HS-5 (cell line): ENCODE measurements at regions not wholly inside any gene's neighbourhood (a gene's known extent, or its start where the extent isn't known, plus 50 kb on each side); places are given as distances from the start of the nearest gene placed in this dataset.
A peak's percentile ranks its signal among the peaks of the same experiment; 100 is the strongest.

ENCODE experiments used
- DNase-seq: peaks from one replicate; pipeline ENCODE4 v3.0.0-alpha.2; 2012; ENCODE audit warnings: low read depth

GRCh38 chr14:62283837-62284236 lies 521.6 kb downstream of the SNAPC1 start:
- DNase-seq = no peak

DNA sequence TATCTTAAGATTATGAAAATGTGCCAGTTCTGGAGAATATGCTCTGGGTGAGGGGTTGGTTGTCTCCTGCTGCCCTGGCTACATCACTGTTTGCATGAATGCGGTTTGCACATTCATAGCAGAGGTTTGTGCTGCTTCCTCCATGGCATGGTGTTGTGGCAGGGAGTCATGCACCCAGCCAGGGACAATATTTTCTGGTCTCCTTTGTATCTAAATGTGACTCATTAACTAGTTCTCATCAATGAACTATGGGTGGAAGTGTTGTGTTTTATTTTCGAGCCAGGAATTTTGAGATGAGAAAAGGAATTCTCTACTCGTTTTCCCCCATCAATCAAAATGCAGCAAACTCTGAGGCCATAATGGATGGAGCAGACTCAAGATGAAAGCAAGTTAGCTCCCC lies 527.3 kb downstream of the SNAPC1 start:
- DNase-seq = peak; percentile 4

- DNase-seq = no peak
Measured at GRCh38 chr14:62301080-62301479, 538.9 kb downstream of the SNAPC1 start.

- DNase-seq = no peak
Measured at GRCh38 chr14:62301911-62302310, 539.7 kb downstream of the SNAPC1 start.

DNA sequence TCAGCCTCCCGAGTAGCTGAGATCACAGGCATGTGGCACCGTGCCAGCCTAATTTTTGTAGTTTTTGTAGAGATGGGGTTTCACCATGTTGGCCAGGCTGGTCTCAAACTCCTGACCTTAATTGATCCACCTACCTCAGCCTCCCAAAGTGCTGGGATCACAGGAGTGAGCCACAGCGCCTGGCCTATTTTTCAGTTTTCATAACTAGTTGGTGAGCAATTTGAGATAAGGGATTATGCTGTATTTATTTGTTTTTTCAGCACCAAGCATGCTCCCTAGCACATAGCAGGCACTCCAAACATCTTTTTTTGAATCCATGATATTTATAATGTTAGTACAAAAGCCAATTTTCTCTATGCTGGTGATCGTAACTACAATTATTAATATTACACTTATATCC lies 541.2 kb downstream of the SNAPC1 start:
- DNase-seq = no peak

DNA sequence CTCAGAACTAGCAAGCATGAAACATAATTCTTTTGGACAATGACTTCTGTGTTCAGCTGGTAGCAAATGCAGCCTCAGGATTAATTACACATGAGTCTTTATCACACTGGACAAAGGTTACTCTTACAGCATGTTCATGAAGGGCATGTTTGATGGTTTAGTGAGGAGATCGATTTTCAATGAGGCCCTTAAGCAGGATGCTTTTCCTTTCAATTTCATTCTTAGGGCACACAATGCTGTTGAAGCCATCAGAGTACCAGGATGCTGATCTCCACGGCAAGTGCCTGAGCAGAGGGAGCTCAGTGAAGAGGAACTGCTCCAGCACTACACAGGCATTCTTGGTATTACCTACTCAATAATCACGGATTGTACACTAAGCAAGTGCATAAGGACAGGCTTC lies 542.0 kb downstream of the SNAPC1 start:
- no peak for DNase-seq

- DNase-seq = no peak
Measured at GRCh38 chr14:62307844-62308243, 545.6 kb downstream of the SNAPC1 start.

DNA sequence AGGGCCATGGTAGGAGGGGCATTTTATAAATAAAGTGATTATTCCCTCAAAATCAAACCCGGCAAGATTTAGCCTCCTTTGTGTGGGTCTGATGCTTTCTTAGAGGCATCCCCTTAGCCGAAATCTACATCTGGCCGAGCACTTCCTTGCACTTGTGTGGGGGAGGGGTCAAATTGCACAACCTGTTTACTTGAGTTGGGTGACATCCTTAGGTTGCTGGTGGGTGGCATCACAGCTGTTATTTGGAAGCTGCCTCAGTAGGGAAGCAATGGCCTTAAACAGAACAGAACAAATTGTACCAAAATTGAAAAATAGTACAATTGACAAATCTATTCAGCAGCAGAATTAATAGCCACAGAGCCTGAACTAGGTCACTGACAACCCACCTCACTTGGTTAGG lies 546.1 kb downstream of the SNAPC1 start:
- no peak for DNase-seq

- no peak for DNase-seq
Measured at GRCh38 chr14:62308891-62309290, 546.7 kb downstream of the SNAPC1 start.

DNA sequence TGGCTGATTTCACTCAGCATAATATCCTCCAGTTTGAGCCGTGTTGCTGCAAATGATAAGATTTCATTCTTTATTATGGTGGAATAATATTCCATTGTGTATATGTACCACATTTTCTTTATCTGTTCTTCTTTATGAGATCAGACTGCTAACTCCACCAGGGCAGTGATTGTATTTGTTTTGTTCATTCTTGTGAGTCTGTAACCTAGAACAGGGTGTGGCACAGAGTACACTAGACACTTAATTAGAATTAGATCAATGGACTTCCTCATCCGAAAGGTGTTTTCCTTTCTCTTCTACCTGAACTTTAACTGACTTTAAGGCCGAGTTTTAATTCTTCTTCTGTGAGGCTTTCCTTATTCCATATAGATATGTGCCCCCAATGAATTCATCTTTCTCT lies 551.0 kb downstream of the SNAPC1 start:
- no peak for DNase-seq

- DNase-seq = no peak
Measured at GRCh38 chr14:62314221-62314620, 552.0 kb downstream of the SNAPC1 start.

GRCh38 chr14:62314871-62315270 lies 552.7 kb downstream of the SNAPC1 start:
- no peak for DNase-seq

GRCh38 chr14:62315631-62316030 lies 553.4 kb downstream of the SNAPC1 start:
- DNase-seq = no peak

DNA sequence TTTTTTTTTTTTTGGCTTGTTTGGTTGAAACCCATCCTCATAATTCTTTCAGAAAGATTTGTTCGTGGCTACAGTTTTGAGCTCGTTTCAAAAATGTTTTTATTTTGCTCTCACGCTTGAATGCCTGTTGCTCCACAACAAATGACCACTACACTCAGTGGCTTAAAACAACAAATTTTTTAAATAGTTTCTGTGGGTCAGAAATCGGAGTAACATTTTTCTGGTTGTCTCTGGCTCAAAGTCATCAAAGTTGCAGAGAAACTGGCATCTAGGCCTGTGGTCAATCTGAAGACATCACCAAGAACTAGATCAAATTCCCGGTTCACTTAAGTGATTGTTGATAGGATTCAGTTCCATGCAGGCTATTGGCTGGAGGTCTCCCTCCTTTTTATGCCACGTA lies 560.0 kb downstream of the SNAPC1 start:
- DNase-seq = no peak

DNA sequence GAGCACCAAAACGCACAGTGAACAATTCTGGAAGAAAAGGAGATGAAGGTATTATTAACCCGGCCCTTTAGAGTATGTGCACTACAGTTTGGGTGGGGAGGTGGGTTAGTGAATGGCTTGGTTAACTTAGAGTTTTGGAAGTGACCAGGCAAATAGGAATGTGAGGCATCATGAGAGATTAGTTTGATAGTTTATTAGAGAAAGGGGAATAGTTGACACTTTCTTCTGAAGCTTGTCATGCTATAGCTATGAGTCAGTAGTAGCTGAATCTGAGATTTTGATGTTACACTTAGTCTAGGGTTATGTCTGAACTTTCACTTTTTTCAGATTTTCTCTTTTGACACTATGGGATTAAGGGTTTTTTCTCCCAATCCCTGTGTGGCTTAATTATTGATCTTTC lies 567.2 kb downstream of the SNAPC1 start:
- DNase-seq = no peak

DNA sequence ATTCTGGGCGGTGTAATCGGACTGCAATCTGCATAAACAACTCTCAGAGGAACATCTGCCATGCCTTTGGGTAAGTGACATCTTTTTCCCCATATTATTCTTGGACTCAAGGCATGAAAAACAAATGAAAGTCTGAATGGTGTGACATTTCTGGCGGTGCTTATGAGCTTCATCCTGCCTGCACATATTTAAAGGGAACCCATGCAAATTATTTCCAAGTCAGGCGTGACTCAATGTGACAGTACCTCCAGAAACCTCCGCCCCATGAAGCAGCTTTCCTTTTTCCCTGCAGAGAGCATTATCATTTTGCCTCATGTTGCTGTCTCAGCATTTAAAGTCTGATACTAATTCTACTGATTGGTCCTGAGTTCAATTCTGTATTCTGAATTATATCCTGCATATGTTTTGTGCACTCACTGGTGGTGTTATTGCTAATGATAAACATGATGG lies 585.4 kb downstream of the SNAPC1 start:
- no peak for DNase-seq

DNA sequence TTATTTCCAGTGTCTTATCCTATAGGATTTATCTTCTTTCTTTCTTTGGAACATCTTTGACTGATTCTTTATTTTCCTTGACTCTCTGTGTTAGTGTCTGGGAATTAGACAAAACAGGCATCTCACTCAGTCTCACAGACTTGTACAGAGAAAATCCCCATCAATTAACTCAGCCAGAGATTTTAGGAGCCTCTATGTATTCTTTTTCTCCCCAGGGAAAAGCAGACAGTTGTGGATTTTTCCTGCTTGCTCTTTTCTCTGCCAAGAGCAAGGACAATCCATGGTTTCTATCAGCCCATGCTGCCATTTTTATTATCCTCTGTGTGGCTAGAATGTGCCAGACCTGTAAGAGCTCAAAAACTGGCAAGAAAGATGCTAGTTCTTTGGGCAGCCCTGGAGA lies 595.1 kb downstream of the SNAPC1 start:
- no peak for DNase-seq

GRCh38 chr14:62364161-62364560 lies 601.9 kb downstream of the SNAPC1 start:
- no peak for DNase-seq

- no peak for DNase-seq
Measured at GRCh38 chr14:62364800-62365280, 602.6 kb downstream of the SNAPC1 start.

DNA sequence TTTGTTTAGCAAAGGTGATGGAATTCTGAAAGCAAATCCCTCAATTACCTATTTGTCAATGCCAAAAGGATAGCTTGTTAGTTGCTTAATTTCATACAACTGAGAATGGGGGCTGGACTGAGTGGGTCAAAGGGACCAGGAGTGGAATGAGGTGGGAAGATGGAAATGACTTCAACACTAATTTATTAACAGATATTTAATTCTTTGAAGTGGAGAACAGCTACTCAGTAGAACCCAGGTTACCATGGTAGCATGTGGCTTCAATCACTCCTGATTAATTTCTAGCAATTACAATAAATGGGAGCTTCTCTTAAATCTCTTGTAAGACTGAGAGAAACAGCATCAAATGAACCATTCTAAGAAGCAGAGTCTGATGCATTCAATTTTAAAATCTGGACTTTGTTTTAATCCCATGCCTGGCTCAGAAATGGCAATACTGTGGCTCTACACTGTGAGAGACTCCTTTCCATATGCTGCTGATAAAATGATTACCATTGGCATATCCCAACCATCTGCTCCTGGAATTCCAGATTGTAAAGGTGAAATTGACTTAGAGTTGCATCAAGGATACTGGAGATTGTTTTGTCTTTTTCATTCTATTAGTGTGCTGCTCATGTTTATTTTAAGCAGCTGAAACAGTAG lies 607.8 kb downstream of the SNAPC1 start:
- DNase-seq = no peak

GRCh38 chr14:62373944-62374343 lies 611.7 kb downstream of the SNAPC1 start:
- DNase-seq = no peak

DNA sequence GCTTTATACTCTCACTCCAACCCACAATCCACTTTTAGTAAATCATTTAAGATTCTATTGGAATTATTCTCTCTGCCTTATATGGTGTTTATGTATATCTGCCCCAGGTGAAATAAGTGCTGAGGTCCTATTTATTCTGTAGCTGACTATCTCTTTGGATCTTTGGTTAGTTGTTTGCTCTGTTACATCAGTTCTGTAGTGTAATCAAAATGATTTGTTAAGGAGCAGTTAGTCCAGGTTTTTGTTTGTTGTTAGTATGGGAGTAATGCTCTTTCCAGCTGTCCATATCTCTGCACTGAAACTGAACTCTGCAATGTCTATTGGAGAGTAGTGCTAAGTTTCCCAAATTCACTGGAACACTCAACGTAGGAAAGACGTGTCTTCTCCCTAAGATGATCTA lies 615.8 kb downstream of the SNAPC1 start:
- DNase-seq = no peak

- DNase-seq = no peak
Measured at GRCh38 chr14:62381311-62382070, 619.3 kb downstream of the SNAPC1 start.

GRCh38 chr14:62409169-62409568 lies 636.1 kb downstream of the KCNH5 start:
- no peak for DNase-seq
